ENCODE measurements at regions not wholly inside any gene's neighbourhood (a gene's known extent, or its start where the extent isn't known, plus 50 kb on each side); places are given as distances from the start of the nearest gene placed in this dataset.

DNA sequence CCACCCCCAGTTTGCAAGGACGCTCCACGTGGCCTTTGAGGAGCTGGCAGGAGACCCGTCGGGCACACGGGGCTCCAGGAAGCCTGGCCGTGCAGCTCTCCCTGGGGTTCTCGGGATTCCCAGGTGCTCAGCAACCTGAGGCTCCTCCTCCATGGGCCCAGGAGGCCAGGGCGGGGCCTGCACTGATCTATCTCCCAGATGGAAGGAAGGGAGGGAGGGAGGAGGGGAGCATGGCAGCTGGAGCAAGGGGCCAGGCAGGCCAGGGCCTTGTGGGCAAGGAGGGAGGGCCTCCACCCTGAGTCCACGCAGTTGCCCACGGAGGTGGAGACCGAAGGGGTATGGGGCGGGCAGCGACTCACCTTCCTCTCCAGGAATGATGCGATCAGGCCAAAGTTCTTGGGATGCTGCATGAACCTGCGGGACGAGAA is 127.3 kb downstream of the RFLNA start:
- Mint-ChIP-seq H3K27me3 (no peaks in the 10 kb centered on the region), H3K4me1 (no peaks in the 10 kb centered on the region), H3K9me3 (ENCODE audit: low read depth) (no peaks in the 10 kb centered on the region), H3K36me3 (peaks cover 9% of the 10 kb centered on the region), H3K27ac (no peak overlapping the region), H3K4me3 (no peak overlapping the region)
- DNase-seq (no peak), ATAC-seq (no peak)
- CTCF ChIA-PET = no interaction called here

DNA sequence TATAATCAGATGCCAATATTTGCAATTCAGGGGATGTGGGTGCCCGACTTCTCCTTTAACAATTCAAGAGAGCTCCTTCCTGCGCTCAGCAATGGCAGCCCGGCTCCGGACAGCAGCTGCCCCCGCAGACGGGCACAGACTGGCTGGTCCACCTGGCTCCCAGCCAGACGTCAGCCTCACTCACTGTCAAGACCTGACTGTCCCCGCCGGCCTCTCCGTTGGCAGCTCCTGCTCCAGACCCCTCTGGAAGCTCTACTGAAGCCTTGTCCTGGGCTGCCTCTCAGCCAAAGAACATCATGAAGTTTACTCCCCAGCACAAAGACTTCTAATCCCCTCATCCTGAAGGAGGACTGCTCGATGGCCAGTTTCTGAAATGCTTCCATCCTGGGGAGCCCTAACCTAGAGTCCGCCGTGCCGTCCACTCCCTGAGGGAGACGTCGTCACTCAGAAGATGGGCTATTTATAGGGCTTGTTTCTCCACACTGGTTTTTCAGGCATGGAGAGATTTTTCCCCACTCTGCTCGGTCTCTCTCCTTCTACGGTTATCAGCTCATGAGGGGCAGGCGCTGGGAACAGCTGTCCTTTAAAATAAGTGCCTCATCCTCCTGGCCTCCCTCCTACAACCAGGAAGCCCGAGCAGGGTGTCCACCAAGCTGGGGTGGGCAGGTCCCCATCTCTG is 126.2 kb downstream of the RFLNA start:
- H3K27me3 Mint-ChIP-seq = no peaks in the 10 kb centered on the region
- CTCF ChIA-PET = no interaction called here
- H3K27ac Mint-ChIP-seq = no peak overlapping the region
- DNase-seq (no peak), ATAC-seq (no peak)
- no peaks in the 10 kb centered on the region for H3K4me1 Mint-ChIP-seq
- no peaks in the 10 kb centered on the region for H3K9me3 Mint-ChIP-seq (ENCODE audit: low read depth)
- H3K36me3 Mint-ChIP-seq = peaks cover 7% of the 10 kb centered on the region
- no peak overlapping the region for H3K4me3 Mint-ChIP-seq

DNA sequence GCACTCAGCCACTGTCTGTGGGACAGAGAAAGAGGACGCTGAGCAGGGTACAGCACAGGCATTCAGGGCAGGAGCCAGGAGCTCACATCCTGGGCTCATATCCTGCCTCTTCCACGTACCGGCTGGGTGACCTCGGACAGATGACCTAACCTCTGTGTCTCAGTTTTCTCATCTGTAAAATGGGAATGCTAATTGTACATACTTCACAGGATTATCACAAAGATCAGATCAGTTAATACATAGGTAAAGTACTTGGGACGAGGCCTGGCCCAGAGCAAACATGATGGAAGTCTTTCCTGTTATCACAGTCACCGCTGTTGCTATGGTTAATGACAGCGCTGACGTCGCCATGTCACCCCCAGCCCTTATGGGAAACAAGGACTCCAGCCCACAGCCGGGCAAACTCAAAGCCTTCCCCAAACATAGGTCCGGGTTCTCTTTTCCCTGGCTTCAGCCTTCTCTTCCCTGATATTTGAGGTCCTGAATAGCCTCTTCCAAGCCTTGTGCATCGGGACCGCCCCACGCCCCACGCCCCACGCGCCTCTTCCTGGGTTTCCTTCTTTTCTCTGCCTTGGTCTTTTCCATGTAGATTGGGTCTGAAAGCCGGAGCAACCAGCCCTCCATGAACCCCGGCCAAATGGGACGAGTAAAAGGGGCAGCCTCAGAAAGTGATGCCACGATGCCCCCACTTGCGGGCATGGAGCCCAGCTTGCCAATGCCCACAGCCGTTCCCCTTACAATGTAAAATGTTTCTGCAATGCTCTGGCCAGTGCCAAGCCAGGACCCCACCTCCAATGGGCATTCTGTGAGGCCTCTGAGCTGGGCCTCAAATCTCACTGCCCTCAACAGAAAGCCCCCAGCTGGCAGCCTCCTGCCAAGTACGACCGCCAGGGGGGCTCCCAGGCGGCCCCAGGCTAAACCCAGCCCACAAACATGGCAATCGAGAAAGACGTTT is 125.4 kb downstream of the RFLNA start:
- no peaks in the 10 kb centered on the region for H3K27me3 Mint-ChIP-seq
- CTCF ChIA-PET = no interaction called here
- ATAC-seq (no peak), DNase-seq (no peak)
- H3K27ac Mint-ChIP-seq = no peak overlapping the region
- peaks cover 6% of the 10 kb centered on the region for H3K36me3 Mint-ChIP-seq
- no peaks in the 10 kb centered on the region for H3K9me3 Mint-ChIP-seq (ENCODE audit: low read depth)
- no peak overlapping the region for H3K4me3 Mint-ChIP-seq
- no peaks in the 10 kb centered on the region for H3K4me1 Mint-ChIP-seq

DNA sequence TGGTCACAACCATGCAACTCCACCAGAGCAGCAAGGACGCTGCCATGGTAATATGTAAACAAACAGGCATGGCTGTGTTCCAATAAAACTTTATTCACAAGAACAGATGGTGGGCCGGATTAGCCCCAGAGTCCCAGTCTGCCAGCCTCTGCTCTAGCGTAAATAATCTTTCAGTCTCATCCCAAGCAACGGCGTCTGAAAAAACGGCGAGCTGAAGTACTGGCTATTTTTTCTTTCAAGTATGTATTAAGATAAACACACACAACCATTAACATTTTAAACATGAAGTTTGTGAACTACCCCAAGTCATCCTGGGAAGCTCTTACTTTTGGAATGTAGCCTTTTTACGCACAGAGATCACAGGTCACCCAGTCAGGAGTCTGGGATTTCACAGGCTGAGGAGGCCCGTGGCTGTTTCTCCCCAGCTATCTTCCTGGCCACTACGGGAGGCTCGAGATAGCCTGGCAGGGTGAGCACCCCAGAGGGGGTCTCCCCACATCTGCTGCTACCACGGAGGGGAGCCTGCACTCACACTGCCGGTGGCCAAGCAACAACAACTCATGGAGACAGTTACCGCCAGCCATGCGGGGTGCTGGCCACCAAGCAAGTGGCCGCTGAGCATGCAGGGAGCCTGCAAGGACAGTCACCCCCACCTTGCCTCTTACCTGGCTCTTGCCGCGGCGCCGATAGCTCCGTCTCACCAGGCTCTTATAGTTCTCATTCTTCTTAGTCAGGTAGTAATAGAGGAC is 124.6 kb downstream of the RFLNA start:
- no peaks in the 10 kb centered on the region for H3K9me3 Mint-ChIP-seq (ENCODE audit: low read depth)
- no peaks in the 10 kb centered on the region for H3K4me1 Mint-ChIP-seq
- CTCF ChIA-PET = no interaction called here
- ATAC-seq (no peak), DNase-seq (no peak)
- H3K27ac Mint-ChIP-seq = no peak overlapping the region
- H3K27me3 Mint-ChIP-seq = no peaks in the 10 kb centered on the region
- H3K36me3 Mint-ChIP-seq = peaks cover 6% of the 10 kb centered on the region
- no peak overlapping the region for H3K4me3 Mint-ChIP-seq

DNA sequence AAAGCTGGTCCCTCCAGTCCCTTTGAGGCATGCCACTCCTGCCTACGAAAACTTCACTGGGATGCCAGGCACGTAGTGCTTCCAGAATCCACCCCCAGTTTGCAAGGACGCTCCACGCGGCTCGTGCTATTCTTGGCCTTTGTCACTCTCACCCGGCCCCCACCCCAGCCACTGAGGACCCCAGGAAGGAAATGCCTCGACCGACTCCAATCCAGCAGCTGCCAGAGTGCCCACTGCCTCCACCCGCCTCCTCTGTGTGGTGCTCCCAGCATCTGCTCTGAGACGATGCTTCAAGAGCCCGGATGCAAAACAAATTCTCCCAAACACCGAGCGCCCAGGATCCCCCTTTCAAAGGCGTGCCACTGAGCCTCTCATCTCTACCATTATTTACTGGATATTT is 123.9 kb downstream of the RFLNA start:
- Mint-ChIP-seq H3K4me1 (no peaks in the 10 kb centered on the region), H3K4me3 (no peak overlapping the region), H3K36me3 (peaks cover 4% of the 10 kb centered on the region), H3K27me3 (no peaks in the 10 kb centered on the region), H3K9me3 (ENCODE audit: low read depth) (no peaks in the 10 kb centered on the region), H3K27ac (no peak overlapping the region)
- CTCF ChIA-PET = no interaction called here
- ATAC-seq (no peak), DNase-seq (no peak)

DNA sequence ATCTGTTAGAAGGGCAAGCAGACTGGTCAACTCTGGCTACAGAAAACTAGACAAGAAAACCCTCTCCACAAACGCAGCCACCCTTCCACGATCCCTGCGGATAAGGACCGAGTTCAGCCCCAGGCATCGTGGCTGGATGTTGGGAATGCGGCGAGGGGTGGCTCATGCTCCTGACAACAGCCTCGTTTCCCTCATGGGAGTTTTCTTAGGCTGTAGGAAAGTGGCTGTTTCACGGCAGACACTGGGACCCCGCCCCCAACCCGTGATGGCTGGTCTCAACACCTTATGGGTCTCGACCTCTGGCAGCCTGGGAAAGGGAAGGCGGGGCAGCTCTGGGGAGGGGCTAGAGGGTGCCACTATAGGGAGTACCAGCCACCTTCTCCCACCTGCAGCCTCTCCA is 123.3 kb downstream of the RFLNA start:
- H3K4me3 Mint-ChIP-seq = no peak overlapping the region
- DNase-seq = no peak
- peaks cover 4% of the 10 kb centered on the region for H3K36me3 Mint-ChIP-seq
- ATAC-seq = no peak
- H3K27me3 Mint-ChIP-seq = no peaks in the 10 kb centered on the region
- CTCF ChIA-PET = no interaction called here
- H3K9me3 Mint-ChIP-seq (ENCODE audit: low read depth) = no peaks in the 10 kb centered on the region
- no peaks in the 10 kb centered on the region for H3K4me1 Mint-ChIP-seq
- H3K27ac Mint-ChIP-seq = no peak overlapping the region

DNA sequence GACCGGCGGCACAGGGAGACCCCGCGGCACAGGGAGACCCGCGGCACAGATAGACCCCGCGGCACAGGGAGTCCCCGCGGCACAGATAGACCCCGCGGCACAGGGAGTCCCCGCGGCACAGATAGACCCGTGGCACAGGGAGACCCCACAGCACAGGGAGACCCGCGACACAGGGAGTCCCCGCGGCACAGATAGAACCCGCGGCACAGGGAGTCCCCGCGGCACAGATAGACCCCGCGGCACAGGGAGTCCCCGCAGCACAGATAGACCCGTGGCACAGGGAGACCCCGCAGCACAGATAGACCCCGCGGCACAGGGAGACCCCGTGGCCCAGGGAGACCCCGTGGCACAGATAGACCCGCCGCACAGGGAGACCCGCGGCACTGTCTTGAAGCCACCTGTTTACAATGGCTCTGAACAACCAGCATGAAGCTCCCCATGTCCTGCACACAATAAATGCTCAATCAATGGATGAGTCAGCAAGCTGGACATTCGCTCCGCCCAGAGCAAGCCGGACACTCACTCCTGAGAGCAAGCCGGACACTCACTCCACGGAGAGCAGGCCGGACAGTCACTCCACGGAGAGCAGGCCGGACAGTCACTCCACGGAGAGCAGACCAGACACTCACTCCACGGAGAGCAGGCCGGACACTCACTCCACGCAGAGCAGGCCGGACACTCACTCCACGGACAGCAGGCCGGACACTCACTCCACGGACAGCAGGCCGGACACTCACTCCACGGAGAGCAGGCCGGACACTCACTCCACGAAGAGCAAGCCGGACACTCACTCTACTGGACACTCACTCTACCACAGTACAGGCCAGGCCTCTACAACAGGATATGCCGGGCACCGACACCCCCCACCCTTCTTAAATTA is 121.9 kb downstream of the RFLNA start:
- Mint-ChIP-seq H3K27ac (no peak overlapping the region), H3K4me1 (no peaks in the 10 kb centered on the region), H3K36me3 (peaks cover 4% of the 10 kb centered on the region), H3K4me3 (no peak overlapping the region), H3K27me3 (no peaks in the 10 kb centered on the region), H3K9me3 (ENCODE audit: low read depth) (no peaks in the 10 kb centered on the region)
- ATAC-seq (no peak), DNase-seq (no peak)
- CTCF ChIA-PET = no interaction called here

DNA sequence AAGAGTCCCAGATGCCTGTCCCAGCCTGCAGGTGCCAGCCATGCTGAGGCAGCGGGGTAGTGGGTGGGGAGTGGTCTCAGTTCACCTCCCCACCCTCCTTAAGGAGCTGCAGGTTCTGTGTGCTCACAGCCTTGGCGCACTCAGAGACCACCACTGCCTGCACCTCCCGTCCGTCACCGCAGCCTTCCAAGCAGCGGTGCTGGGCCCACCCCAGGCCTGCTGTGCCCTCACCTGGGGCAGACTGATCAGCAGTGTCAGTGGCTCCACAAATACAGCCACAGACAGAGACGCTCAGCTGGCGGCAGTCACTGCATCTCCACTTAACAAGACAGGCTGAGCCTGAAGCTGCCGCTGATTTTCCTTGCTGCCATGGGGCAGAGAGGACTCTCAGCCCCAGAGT is 120.2 kb downstream of the RFLNA start:
- no peaks in the 10 kb centered on the region for H3K27me3 Mint-ChIP-seq
- no peak for ATAC-seq
- no peak overlapping the region for H3K27ac Mint-ChIP-seq
- no peak overlapping the region for H3K4me3 Mint-ChIP-seq
- H3K36me3 Mint-ChIP-seq = peaks cover 4% of the 10 kb centered on the region
- no peaks in the 10 kb centered on the region for H3K4me1 Mint-ChIP-seq
- no peaks in the 10 kb centered on the region for H3K9me3 Mint-ChIP-seq (ENCODE audit: low read depth)
- no peak for DNase-seq
- CTCF ChIA-PET = no interaction called here

DNA sequence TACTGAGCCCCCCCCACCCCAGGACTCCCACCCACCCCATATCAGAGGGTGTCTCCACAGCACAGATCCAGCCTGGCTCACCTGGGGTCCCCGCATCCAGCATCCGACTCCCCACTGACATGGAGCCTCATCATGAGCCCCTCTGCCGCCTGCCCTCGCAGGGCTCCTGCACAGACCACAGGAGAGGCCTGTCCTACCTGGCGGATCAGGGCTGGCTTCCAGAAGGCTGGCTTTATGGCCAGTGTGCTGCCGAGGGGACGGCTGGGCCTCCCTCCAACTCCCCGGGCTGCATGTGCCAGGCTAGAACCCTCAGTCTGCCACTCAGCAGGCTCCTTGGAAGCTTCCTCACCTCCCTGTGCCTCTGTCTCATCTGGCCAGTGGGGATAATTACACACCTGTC is 119.0 kb downstream of the RFLNA start:
- Mint-ChIP-seq H3K4me3 (no peak overlapping the region), H3K9me3 (ENCODE audit: low read depth) (no peaks in the 10 kb centered on the region), H3K27ac (no peak overlapping the region), H3K36me3 (peaks cover 4% of the 10 kb centered on the region), H3K4me1 (no peaks in the 10 kb centered on the region), H3K27me3 (no peaks in the 10 kb centered on the region)
- no peak for DNase-seq
- CTCF ChIA-PET = no interaction called here
- ATAC-seq = no peak

DNA sequence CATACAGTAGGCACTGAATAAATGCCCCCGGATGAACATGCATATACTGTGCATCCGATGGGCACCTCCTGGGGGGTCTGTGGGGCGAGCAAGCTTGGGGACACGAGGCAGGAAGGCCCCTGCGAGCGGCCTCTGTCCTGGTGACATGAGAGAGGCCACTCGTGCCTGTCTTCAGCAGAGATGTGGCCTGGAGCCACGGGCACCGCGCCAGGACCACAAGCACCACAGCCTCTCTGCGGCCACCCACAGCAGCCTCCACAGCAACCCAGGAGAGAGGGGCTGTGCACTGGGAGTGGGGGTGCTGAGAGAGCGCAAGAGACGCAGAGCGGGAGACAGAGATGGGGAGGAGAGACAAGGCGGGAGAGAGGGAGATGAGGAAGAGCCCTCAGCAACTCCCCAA is 118.5 kb downstream of the RFLNA start:
- Mint-ChIP-seq H3K4me3 (no peak overlapping the region), H3K36me3 (peaks cover 4% of the 10 kb centered on the region)

DNA sequence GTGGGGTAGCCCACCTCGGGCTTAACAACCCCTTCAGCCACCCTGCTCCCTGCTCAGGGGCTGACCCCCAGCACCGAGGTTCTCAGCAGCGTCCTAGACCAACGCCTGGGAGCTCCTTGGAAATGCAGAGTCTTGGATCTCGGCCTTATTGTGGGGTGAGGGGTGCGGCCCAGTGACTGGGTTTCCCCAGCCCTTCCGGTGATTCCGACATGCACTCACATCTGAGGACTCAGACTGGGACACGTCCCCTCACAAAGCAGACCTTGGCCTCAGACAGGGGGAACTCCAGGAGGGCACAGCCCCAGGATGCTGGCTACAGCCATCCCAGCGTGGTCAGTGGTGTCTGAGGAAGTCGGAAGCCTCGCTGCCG is 117.7 kb downstream of the RFLNA start:
- peaks cover 4% of the 10 kb centered on the region for H3K36me3 Mint-ChIP-seq
- H3K4me3 Mint-ChIP-seq = no peak overlapping the region
- H3K4me1 Mint-ChIP-seq = no peaks in the 10 kb centered on the region
- ATAC-seq (no peak), DNase-seq (no peak)
- CTCF ChIA-PET = no interaction called here
- H3K27me3 Mint-ChIP-seq = no peaks in the 10 kb centered on the region
- H3K27ac Mint-ChIP-seq = no peak overlapping the region
- H3K9me3 Mint-ChIP-seq (ENCODE audit: low read depth) = no peaks in the 10 kb centered on the region

More for the DNA sequence above, 118.5 kb downstream of the RFLNA start:
- no peak for ATAC-seq
- Mint-ChIP-seq H3K27ac (no peak overlapping the region), H3K9me3 (ENCODE audit: low read depth) (no peaks in the 10 kb centered on the region), H3K4me1 (no peaks in the 10 kb centered on the region), H3K27me3 (no peaks in the 10 kb centered on the region)
- DNase-seq = no peak
- CTCF ChIA-PET = no interaction called here

DNA sequence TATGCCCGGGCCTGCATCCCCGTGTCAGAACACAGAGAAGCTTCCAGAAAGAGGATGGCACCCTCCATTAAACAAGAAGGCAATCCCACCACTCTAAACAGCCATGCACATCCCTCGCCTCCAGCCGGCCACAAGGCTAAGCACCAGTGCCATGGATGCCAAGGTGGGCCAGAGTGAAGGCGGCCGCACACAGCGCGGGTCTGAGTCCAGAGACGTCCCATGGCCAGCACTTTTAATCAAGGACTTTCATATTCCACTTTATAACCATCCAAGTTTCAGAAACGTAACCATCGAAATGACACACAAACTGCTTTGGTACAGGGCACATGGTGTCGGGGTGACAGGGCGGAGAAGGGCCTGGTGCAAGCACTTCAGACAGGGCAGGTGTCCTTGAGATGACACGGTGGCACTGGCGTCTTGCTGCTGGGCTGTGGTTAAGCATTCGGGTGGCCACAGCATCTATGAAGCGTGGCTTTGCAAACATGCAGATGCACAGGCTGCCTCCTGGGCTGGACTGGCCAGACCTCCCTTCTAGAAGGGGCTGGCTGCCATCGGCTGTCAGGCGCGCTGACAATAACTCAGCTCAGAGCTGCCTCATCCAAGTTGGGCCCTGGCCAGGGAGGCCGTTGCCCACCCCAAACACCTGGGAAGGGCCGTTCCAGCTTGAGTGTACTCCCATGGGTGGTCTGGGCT is 117.2 kb downstream of the RFLNA start:
- DNase-seq (no peak), ATAC-seq (no peak)
- Mint-ChIP-seq H3K9me3 (ENCODE audit: low read depth) (no peaks in the 10 kb centered on the region), H3K27ac (no peak overlapping the region), H3K36me3 (no peaks in the 10 kb centered on the region), H3K4me1 (no peaks in the 10 kb centered on the region), H3K4me3 (no peak overlapping the region), H3K27me3 (no peaks in the 10 kb centered on the region)
- CTCF ChIA-PET = no interaction called here
